ENCODE measurements at regions not wholly inside any gene's neighbourhood (a gene's known extent, or its start where the extent isn't known, plus 50 kb on each side); places are given as distances from the start of the nearest gene placed in this dataset.

DNA sequence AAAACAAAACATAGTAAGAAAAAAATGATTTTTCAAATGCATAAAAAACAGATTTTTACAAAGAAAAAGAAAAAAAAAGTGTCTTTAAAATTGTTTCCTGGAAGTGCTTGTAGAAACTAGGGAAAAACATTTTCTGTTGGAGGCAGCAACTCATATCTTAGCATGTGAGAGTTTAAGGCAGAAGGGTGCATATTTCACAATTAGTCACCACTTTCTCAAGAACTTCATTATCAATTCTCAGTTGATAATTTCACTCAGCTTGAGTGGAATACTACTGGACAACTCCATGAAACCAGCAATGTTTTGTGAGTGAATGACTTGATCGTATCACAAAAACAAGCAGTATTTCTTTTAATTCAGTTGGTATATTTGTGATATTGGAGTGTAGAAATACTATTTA, 508.3 kb upstream of the DAB2 start:
- TF ChIP-seq, protein P1, sequence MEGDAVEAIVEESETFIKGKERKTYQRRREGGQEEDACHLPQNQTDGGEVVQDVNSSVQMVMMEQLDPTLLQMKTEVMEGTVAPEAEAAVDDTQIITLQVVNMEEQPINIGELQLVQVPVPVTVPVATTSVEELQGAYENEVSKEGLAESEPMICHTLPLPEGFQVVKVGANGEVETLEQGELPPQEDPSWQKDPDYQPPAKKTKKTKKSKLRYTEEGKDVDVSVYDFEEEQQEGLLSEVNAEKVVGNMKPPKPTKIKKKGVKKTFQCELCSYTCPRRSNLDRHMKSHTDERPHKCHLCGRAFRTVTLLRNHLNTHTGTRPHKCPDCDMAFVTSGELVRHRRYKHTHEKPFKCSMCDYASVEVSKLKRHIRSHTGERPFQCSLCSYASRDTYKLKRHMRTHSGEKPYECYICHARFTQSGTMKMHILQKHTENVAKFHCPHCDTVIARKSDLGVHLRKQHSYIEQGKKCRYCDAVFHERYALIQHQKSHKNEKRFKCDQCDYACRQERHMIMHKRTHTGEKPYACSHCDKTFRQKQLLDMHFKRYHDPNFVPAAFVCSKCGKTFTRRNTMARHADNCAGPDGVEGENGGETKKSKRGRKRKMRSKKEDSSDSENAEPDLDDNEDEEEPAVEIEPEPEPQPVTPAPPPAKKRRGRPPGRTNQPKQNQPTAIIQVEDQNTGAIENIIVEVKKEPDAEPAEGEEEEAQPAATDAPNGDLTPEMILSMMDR (conservative IDR thresholded peaks at IDR 0.05) = no peak
- Histone ChIP-seq H3K27ac (ENCODE audit: insufficient read length, low read depth, low read length) (no peak overlapping the region), H3K23me2 (ENCODE audit: insufficient read length, low read depth, low read length, poor library complexity, severe bottlenecking) (no peaks in the 10 kb centered on the region), H4K8ac (replicated peaks; ENCODE audit: insufficient read length, low read depth, low read length) (no peak overlapping the region), H4K91ac (ENCODE audit: insufficient read length, low read depth, low read length) (no peak overlapping the region), H4K20me1 (ENCODE audit: control insufficient read depth, insufficient read depth, insufficient read length) (no peaks in the 10 kb centered on the region), H3K9me3 (ENCODE audit: control insufficient read depth, low read depth, low read length) (no peaks in the 10 kb centered on the region), H3K4me2 (ENCODE audit: insufficient read depth, insufficient read length, low read length) (no peak overlapping the region), H3K79me2 (ENCODE audit: insufficient read depth, low read length) (no peaks in the 10 kb centered on the region), H2AFZ (ENCODE audit: low read length) (no peak overlapping the region), H3T11ph (ENCODE audit: low read length) (no peak overlapping the region), H2BK20ac (ENCODE audit: low read depth, low read length, poor library complexity, severe bottlenecking) (no peak overlapping the region), H3K23ac (ENCODE audit: insufficient read length, low read depth, low read length) (no peak overlapping the region), H4K5ac (ENCODE audit: insufficient read length, low read depth, low read length) (no peak overlapping the region), H2BK15ac (ENCODE audit: low read depth, low read length) (no peak overlapping the region), H3K4ac (ENCODE audit: low read depth, low read length) (no peak overlapping the region), H3K4me1 (ENCODE audit: insufficient read depth, low read length) (no peaks in the 10 kb centered on the region), H3K27me3 (ENCODE audit: insufficient read depth, low read length) (0 out of 2 replicates have a peak, but pooled peaks cover 2% of the 10 kb centered on the region), H2AK5ac (ENCODE audit: insufficient read length, low read length) (no peak overlapping the region), H3K9ac (ENCODE audit: extremely low read depth, insufficient read length, low read length) (no peak overlapping the region), H2BK12ac (ENCODE audit: insufficient read length, low read depth, low read length) (no peak overlapping the region), H3K14ac (ENCODE audit: insufficient read depth, low read length) (no peak overlapping the region), H3K56ac (ENCODE audit: insufficient read length, low read depth, low read length) (no peak overlapping the region), H3K18ac (ENCODE audit: insufficient read length, low read depth, low read length) (no peak overlapping the region), H3K79me1 (ENCODE audit: insufficient read depth, low read depth, low read length, poor library complexity, severe bottlenecking) (no peaks in the 10 kb centered on the region), H2BK5ac (ENCODE audit: insufficient read length, low read length) (no peak overlapping the region), H2BK120ac (ENCODE audit: low read depth, low read length, poor library complexity, severe bottlenecking) (no peak overlapping the region)
- Mint-ChIP-seq H3K27ac (no peak overlapping the region), H3K4me1 (no peaks in the 10 kb centered on the region), H3K9me3 (no peaks in the 10 kb centered on the region), H3K4me3 (no peak overlapping the region), H3K27me3 (ENCODE audit: low read depth) (no peaks in the 10 kb centered on the region), H3K36me3 (ENCODE audit: insufficient read depth in 1 of 3, low read depth in 3 of 3) (no peaks in the 10 kb centered on the region)
- no CpG with 5 or more reads among the region's 1 CpG for WGBS (ENCODE audit: extremely low coverage, insufficient read length, low lambda C conversion rate)
- DNase-seq = no peak

Measured in H9 (cell line).